Islet precursor cell (in vitro differentiated cells): ENCODE measurements at regions not wholly inside any gene's neighbourhood (a gene's known extent, or its start where the extent isn't known, plus 50 kb on each side); places are given as distances from the start of the nearest gene placed in this dataset.

Experiments
- DNase-seq: peaks from one replicate; pipeline ENCODE4 v3.0.0-alpha.2; 2018

DNA sequence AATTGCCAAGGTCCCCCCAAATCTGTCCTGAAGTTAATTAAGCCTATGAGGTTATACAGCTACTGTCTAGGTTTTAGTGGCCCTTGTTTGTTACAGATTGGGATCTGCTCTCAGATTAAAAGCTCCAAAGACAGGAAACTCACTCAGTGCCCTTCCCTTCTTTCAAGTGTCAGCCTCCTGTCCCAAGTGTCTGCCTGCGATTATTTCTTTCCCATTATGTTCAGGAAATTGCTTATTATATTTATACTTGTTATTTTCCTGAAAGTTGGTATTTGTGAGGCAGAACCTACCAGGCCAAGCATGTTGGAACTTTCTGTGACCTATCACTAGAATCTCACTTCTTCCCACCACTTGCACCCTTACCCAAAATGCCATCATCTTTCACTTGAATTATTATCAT is 173.2 kb downstream of the AREG start:
- DNase-seq: no peak

DNA sequence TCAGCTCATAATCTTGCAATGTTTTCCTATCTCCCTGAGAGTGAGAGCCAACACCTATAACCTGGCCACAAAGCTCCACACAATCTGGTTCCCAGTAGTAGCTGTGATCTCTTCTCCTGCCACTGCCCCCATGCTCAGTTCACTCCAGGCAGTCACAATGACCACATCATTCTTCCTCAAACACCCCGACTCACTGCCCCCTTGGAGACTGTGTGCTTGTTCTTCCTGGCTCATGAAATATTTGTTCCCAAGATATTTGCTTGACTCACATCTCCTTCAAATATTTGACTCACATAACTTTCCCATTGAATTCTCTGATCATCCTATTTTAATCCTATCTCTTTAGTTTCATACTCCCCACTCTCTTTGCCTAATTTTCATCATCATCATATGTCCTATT is 173.7 kb downstream of the AREG start:
- DNase-seq: no peak

DNA sequence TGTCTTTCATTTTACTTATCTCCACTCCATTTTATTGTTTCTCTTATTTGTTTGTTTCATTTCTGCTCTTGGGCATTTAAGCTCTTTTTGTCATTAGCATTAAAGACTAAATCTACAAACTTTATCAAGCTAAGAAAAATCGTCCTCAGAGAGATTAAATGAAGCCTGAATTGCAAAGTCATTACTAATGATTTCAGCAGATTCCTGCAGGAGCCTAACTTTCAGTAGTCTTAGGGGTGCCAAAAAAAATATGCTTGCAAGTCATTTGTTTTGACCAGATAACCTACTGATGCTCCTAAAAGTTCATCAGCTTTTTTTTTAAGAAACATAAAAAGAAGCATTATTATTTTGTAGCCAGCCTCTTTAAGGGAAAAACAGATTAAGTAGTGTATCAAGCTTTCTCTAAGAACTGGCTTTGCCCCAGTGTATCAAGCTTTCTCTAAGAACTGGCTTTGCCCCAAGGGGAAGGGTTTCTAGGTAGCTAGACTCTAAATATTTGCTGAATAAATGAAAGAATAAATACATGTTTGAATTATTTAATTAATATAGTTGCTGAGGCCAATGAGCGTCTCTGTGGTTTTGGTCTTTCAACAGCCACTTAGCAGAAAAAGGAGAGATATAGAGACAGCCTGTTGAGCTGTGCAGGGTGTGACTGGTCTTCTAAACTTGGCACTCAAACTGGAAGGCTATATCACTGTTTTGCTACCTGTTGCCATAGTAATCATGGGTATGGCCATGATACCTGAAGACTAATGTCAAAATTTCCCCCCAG is 174.2 kb downstream of the BTC start:
- no peak for DNase-seq

DNA sequence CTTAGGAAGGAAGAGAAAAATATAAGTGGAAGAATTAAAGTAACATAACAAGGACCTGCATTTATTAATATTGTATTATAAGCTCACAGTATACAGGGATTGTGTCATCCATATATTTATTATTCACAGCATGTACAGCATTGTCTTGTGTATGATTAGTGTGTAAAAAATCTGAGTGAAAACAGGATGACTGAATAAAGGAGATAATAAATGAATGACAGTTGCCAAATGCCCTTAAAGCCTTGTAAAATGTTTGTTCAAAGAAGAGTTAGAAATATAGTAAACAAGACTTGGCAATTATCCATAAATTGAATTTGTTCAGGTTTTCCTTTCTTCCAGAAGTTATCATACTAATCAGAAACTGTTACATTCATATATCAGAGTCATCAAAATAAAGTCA is 172.7 kb downstream of the BTC start:
- no peak for DNase-seq

DNA sequence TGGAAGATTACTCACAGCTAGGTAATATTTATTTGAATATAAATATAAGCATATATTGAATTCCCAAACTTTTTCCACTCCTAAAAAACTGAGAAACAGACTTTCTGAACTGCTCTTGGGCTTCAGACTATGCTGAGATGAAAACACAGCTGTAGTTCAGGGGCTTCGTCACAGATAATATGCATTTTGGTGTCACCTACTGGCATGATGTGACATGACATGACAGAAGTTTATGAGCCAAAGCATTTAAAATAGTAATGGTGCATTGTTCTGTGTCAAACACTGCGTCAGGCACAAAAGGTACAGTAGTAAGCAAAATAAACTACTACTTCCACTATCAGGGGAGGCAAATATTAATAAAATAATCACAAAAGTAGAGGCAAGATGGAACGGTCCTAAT is 171.3 kb downstream of the BTC start:
- peak; percentile 52 for DNase-seq

DNA sequence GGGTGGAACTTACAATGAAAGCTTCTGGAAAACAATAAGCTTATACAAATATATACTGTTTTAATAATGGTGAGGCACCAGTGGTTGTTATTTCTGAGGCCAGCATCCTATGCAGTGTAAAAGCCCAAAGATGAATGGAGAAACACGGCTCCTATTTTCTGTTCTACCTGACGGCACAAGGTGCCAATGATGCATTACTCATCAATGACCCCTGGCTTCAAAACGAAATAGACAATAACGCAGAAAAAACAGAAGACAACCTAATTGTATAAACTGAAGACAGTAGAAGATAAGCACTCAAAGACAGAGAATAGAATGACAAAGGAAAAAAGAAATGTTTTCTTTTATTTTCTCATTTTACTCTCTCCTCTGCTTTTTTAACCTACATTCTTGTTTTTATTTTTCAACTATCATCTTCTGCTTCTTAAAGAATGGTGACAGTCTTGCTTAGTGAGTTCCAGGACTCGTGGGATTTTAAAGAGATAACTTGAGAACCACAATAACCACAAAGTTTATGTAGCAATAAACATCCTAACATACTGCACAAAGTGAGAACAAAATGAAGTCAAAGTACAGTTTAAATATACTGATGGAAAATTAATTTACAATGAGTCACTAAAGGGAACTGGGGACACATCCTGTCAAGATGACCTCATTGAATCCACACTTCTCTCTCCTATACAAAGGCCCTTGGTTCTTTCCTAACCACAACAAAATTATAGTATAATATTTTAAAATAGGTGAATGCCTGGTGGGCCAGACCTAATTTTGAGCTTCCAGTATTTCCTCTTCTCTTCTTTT is 169.8 kb downstream of the BTC start:
- no peak for DNase-seq

DNA sequence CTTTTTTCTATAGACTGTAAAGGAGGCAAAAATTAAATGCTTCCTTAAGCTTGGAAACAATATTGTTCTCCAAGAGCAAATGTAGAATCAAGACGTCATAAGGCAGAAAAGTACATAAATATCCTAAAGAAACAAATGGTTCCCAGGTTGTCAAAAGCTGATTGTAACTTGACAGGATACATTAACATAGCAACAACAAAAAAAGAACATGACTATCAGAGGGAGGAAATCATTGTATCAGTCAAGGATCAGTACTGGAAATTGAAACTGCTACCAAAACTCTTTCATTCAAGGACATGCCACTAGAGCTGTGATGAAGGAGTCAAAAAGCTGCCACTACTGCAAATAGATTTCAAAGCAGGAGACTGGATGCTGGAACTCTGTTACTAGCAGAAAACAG is 168.3 kb downstream of the BTC start:
- no peak for DNase-seq

DNA sequence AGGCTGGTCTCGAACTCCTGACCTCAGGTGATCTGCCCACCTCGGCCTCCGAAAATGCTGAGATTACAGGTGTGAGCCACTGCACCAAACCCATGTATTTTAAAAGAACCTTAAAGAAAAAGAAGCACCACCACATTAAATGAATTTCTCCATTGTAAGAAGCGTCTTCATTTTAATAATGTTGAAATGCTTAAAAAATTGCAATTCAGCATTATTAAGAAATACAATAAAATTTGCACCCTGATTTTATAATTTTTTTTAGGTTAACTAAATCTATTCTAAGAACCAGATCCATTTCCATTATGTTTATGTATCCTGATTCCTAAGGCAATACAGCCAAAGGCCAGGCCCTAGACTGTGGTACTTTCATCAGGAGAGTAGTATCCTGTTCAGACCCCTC is 167.2 kb downstream of the BTC start:
- no peak for DNase-seq

DNA sequence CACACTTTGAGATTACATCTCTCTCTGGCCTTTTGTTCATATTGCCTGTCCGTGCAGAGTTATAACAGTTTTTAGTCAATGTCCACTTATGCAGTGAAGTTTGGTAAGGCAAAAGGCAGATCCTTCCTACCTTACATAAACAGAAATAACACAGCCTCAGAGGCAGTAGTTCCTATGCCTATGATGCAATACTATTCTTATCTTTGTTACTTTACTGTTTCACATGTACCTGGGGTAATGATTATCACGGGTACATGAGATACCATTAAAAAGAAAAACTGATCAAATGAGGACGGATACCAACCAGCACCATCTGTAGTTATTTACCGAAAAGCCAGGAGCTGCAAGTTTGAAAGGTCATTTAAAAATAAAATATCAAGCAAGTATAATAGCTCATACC is 166.8 kb downstream of the BTC start:
- no peak for DNase-seq

DNA sequence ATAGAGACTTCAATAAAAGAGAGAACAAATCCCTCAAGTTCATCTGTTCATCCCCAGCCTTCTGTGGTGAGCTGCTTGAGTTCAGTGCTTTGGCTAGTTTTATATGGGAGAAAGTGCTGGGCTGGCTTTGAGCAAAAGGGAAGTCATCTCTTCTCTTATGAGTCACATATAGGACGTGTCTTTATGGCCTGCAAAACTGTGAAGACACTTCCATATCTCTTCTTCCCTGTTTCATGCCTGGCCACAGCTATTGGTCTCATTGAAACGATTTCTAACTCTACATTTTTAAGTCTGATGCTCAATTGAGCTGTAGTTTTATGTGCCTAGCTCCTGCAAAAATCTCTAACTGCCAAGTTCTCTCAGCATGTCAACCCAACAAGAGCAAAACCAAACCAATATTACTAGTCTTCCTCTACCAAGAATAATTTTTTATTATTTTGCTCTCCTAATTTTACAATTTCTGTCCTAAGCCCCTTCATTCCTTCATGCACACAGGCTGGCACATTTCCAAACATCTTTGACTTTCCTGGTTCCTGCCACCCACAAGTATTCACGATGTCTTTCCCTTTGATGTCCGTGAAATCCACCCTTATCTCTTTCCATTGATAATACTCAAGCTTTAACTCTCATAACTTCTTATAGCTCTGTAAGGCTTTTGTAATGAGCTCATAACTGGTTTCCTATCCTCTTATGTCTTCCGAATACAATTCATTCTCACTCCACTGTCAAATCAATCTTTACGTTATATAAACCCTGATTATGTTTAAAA is 165.3 kb downstream of the BTC start:
- DNase-seq: peak; percentile 56

DNA sequence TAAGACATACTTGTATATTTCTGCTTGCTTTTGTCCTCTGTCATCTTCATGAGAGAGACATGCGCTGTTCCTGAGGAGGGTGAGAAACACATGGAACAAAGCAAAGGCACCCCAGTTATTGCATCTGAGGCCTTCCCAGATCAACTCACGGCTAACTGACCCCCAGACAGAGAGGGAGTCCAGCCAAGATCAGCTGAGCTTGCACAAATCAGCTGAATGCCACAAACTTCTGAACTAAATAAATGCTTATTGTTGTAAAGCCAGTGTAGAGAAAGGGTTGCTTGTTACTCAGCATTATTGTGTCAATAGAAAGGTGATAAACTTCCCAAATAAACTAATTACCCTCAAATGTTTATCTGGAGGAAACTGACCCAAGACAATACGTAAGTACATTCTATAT is 163.8 kb downstream of the BTC start:
- no peak for DNase-seq

DNA sequence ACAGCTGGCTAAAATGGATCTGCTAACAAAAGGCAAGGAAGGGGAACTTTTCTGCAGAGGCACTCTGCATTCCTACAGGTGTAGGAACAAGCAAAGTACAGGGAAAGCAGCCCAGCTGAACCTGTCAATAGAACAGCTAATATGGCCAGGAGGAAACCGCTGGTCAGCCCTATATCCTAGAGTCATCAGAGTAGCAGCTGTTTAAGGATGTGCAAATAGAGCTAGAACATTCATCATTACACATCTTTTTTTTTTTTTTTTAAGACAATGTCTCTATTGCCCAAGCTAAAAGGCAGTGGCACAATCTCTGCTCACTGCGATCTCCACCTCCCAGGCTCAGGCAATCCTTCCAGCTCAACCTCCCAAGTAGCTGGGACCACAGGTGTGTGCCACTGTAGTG is 163.0 kb downstream of the BTC start:
- DNase-seq: no peak

DNA sequence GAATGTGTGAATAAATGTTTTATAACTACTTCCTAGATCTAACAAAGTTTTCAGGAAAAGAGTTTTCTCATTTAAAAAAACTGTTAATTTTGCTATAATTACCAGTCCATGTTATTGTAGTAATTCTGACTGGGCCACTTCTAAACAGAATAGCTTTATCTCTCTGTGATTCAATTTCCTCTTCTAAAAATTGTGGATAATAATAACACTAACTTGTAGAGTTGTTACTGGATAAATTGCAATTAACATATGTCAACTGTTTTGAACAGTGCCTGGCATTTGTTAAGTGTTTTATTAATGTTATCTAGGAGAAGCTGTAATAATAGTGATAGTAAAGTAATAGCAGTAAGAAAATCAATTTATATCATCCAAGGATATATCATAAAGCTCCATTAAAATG is 162.3 kb downstream of the BTC start:
- no peak for DNase-seq

DNA sequence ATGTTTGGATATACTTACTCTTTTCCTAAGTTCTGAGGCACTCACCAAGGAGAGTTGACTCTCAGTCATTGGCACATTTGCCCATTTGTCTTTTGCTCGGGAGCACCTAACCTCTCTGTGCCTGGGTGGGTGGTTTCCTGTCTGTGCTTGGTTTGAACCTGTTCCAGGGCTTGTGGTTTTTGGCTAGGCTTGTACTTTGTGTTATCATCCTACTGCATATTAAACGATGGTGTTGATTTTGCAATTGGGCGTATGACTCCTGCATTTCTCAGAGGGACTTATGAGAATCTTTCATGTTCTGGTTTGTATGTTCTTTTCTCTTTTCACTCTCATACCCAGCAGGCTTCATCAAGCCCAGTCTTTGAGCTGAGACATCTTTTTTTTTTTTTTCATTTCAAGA is 161.7 kb downstream of the BTC start:
- DNase-seq: no peak

DNA sequence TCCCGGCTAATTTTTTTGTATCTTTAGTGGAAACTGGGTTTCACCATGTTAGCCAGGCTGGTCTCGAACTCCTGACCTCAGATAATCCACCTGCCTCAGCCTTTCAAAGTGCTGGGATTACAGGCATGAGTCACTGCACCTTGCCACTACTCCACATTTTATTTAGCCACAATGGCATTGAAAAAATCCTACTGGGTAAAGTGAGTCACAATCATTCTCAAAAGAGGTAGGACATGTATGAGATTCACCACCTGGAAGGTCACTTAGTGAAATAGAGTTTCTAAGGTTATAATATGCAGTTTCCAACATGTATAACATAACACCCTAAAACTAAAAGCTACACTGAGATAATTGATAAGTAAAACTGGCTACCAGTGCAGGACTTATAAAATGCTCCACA is 159.2 kb downstream of the BTC start:
- no peak for DNase-seq

DNA sequence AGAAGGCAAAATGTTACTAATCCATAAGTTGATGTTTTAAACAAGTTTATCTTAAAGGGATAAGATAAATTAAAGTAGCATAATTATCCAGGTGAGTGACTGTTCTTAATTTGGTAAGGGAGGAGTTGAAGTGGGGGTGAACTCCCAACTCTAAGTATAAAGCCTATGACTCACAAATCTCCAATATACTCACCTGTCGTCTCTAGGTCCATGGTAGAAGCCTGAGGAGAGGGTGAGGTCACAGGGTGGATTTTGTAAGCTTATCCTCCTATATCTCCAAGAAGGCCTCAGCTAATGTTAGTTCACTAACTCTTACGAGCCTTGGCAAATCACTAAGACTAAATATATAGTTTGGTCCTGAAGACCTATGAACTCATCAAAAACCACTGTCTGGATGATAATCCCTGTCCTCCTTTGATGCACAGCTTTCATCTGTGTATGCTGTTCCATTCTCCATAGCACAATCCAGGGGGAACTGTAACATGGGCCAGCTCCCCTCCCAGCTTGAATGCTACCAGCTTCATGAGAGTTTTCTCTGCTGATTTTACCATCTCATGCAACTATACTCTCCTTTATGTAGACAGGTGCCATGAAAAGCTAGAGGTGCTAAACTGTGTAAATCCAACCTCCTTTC is 158.7 kb downstream of the BTC start:
- no peak for DNase-seq

DNA sequence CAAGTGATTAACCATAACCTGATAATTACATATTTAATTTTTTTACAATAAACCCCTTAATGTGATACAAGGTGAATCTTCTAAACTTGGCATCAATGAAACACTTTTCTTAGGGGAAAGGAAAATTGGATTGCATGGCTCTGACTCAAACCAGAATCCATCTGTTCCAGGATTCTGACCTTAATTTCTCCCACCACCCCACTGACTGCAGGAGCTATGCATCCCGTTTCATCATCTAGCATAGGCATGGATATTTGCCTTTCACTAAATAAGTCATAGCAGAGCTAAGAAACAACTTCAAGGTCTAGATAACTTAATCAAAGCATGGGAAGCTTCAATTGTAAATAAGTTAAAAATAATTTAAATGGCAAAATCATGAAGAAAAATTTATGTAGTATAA is 156.3 kb downstream of the BTC start:
- no peak for DNase-seq

DNA sequence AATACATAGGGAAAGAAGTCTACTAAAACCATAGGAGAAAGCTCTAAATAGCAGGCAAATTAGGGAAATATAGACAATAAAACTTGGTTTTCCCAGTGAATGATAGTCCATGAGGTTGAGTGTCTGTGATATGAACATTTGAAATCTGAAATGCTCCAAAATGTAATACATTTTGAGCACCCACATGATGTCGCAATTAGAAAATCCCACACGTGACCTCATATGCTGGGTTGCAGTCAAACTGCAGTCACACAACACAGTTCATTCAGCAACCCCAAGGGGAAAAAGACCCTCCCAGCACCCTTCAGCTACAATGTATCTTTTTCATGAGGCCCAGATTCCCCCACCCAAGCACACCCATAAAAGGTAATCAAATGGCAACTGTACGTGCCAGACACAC is 155.6 kb downstream of the BTC start:
- DNase-seq: no peak

DNA sequence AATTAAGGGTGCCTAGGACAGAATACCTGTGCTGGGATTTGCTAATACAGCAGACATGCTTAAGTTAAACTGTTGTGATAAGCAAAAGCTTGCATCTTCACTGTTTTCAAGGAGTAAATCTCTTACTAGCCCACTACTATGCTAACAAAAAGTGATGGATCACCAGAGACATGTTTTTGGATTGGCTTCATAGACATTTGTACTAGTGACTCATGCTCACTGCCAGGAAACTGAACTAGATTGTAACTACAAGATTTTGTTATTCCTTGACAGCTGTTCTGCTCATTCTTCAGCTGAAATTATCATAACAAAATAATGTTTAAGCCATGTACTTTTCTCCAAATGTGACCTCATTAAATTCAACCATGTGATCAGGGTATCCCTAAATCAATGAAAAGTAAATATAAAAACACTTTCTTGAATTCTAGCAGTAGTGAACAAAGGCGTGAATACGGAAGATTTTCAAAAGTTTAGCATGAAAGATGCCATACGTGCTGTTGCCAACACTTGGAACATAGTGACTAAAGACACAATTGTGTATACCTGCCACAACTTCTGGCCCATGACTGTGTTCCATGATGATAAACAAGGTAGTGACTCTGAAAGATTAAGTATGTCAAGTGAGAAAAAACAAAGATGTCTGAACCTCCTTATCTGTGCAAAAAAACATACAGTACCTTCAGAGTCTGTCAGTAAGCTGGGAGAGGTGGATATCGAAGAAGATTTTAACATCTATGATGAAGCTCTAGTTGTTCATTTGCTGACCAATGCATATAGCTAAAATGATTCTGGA is 154.0 kb downstream of the BTC start:
- no peak for DNase-seq

DNA sequence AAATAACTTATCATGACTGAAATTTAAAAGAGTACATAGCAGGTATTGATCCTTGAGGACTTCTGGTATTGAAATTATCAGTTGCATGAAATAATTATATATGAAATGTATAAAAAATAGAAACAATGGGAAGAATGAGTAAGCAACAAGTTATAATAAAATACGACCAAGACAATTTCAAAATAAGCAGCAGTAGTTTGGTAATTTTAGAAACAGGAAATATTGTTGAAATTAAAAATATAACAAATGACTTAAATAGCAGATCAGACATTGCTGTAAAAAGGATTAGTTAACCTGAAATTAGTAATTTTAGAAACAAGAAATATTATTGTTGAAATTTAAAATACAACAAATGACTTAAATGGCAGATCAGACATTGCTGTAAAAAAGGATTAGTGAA is 152.3 kb downstream of the BTC start:
- DNase-seq: no peak

DNA sequence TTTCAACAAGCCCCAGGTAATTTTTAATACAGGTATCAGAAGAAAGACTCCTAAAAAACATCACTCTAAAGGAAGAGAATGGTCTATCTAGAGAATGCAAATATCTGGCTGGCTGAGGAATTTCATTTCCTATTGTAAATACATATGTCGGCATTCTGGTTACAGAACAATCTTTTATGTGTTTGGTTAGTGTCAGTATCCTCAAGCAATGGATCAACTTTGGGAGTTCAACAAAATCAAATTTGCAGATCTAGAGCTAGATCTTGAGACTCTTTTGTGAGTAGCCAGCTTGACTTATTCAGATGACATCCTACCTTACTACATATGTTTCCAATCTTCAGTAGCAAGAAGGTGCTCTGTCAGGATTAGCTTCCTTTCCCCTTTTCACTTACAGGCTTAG is 145.1 kb downstream of the BTC start:
- DNase-seq: no peak

DNA sequence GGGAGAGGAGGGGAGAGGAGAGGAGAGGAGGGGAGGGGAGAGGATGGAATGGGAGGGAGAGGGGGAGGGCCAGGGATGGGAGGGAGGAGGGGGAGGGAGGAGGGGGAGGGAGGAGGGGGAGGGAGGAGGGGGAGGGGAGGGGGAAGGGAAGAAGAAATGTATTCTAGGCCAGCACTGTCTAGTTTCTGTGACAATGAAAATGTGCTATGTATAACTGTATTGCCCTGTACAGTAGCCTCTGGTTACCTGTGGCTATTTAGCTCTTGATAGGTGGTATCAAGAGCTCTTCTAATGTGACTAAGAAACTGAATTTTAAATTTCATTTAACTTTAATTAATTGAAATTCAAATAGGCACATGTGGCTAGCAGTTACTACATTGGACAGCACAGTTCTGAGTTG is 143.1 kb downstream of the BTC start:
- DNase-seq: no peak
